WERI-Rb-1 (cell line): ENCODE measurements at regions not wholly inside any gene's neighbourhood (a gene's known extent, or its start where the extent isn't known, plus 50 kb on each side); places are given as distances from the start of the nearest gene placed in this dataset.

Experiments
- DNase-seq: peaks from one replicate; pipeline ENCODE4 v3.0.0-alpha.2; 2020
- H3K27ac ChIP-seq: fragments of 250-450 bp; sonication (Bioruptor Pico); 2 replicates; pipeline ENCODE4 v1.5.1; 2020; ENCODE audit warnings: mild to moderate bottlenecking, moderate library complexity
- H3K27me3 ChIP-seq: fragments of 250-450 bp; sonication (Bioruptor Pico); 2 replicates; pipeline ENCODE4 v1.5.1; 2021; ENCODE audit warnings: mild to moderate bottlenecking, low read depth, moderate library complexity; ENCODE audit not compliant: insufficient read depth, severe bottlenecking
- H3K36me3 ChIP-seq: fragments of 250-450 bp; sonication (Bioruptor Pico); 2 replicates; pipeline ENCODE4 v1.5.1; 2020; ENCODE audit warnings: mild to moderate bottlenecking, moderate library complexity
- H3K4me3 ChIP-seq: 2 replicates; pipeline ENCODE4 v1.5.1; 2011; ENCODE audit warnings: low read depth, mild to moderate bottlenecking, control low read depth, low read length
- H3K9me3 ChIP-seq: fragments of 250-450 bp; sonication (Bioruptor Pico); 2 replicates; pipeline ENCODE4 v1.5.1; 2021; ENCODE audit warnings: mild to moderate bottlenecking, moderate library complexity; ENCODE audit not compliant: severe bottlenecking
- TF ChIP-seq, protein P1 (sequence below): IDR thresholded peaks from 2 replicates; pipeline ENCODE4 v1.5.1; 2011; ENCODE audit warnings: low read depth, mild to moderate bottlenecking, control low read depth, inconsistent platforms, low read length

DNA sequence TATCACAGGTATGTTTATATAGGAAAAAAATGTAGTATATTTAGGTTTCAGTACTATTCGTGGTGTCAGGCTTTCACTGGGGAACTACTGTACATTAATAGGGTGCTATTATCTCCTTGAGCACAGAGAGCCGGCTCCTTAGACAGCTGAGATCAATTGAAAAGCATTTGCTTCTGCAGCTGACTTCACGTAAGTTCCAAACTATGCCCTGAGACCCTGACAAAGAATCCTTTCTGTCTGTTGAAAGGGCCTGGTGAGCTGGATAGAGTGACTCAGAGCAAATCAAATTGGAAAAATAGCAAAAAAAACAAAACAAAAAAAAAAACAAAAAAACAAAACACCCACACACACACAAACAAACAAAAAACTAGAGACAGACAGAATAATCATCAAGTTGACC is 652.0 kb downstream of the MTRR start:
- no peak for DNase-seq
- H3K27ac ChIP-seq, result no peak overlapping the region
- H3K9me3 ChIP-seq, result no peaks in the 10 kb centered on the region

DNA sequence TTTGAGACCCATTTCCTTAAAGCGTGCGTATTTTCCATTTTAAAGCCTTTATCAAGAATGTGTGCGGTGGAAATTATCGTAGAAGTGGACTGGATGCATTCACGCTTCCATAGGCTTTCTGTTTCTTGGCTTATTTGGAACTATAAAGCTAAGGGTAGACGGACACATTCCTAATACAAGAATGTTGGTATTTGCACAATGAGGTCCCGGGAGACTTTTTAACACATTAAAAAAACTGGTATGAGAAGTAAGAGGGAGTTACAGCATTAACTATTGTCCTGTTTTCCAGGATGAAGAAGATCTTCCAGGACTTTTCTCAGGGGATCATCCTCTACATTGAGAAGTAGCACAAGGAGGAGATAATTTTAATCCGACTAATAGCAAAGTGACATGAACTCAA is 653.0 kb downstream of the MTRR start:
- Histone ChIP-seq H3K27ac (no peak overlapping the region), H3K4me3 (no peak overlapping the region), H3K27me3 (peaks cover 9% of the 10 kb centered on the region), H3K36me3 (no peaks in the 10 kb centered on the region), H3K9me3 (no peaks in the 10 kb centered on the region)
- TF ChIP-seq, protein P1, sequence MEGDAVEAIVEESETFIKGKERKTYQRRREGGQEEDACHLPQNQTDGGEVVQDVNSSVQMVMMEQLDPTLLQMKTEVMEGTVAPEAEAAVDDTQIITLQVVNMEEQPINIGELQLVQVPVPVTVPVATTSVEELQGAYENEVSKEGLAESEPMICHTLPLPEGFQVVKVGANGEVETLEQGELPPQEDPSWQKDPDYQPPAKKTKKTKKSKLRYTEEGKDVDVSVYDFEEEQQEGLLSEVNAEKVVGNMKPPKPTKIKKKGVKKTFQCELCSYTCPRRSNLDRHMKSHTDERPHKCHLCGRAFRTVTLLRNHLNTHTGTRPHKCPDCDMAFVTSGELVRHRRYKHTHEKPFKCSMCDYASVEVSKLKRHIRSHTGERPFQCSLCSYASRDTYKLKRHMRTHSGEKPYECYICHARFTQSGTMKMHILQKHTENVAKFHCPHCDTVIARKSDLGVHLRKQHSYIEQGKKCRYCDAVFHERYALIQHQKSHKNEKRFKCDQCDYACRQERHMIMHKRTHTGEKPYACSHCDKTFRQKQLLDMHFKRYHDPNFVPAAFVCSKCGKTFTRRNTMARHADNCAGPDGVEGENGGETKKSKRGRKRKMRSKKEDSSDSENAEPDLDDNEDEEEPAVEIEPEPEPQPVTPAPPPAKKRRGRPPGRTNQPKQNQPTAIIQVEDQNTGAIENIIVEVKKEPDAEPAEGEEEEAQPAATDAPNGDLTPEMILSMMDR, result no peak
- DNase-seq, result no peak

More for the DNA sequence above, 652.0 kb downstream of the MTRR start:
- Histone ChIP-seq H3K4me3 (no peak overlapping the region), H3K36me3 (no peaks in the 10 kb centered on the region), H3K27me3 (peaks cover 9% of the 10 kb centered on the region)
- TF ChIP-seq, protein P1, result no peak

DNA sequence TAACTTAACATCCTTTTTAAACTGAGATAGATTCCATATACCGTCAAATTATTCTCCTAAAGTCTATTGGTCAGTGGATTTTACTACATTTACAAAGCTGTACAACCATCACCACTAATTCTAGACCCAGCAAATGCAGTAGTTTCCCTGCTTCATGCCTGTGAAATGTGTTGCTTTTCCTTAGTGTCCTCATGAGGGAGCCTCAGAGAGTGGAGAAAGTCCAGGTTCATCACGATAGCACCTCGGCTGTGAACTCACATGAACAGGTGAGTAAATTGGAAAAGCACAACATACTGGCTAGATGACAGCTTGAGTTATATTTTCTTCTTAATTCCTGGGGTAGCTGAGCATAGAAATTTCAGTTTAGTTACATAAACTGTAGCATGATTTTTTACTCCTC is 653.7 kb downstream of the MTRR start:
- Histone ChIP-seq H3K27ac (no peak overlapping the region), H3K9me3 (no peaks in the 10 kb centered on the region), H3K4me3 (no peak overlapping the region), H3K27me3 (peaks cover 9% of the 10 kb centered on the region), H3K36me3 (no peaks in the 10 kb centered on the region)
- no peak for DNase-seq
- TF ChIP-seq, protein P1, result no peak

DNA sequence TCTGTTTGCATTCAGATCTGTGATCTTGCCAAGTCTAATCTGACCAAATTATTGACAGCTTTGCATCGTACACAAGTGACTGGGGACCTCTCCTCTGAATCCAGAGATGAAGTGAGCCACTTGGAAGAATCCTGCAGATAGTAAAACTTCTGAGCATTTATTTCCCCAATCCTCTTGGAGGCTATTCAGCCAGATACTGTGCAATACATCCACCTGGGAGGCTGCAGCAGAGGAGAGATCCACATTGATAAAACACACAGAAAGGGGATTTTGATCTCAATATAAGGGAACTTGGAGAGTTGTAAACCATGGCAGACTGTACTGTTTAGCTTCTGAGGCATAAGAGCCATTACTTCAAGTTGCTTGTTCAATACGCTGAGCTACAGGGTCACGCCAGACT is 654.6 kb downstream of the MTRR start:
- Histone ChIP-seq H3K36me3 (no peaks in the 10 kb centered on the region), H3K27ac (no peak overlapping the region), H3K27me3 (peaks cover 10% of the 10 kb centered on the region), H3K9me3 (no peaks in the 10 kb centered on the region), H3K4me3 (no peak overlapping the region)
- DNase-seq, result no peak
- TF ChIP-seq, protein P1, result no peak

DNA sequence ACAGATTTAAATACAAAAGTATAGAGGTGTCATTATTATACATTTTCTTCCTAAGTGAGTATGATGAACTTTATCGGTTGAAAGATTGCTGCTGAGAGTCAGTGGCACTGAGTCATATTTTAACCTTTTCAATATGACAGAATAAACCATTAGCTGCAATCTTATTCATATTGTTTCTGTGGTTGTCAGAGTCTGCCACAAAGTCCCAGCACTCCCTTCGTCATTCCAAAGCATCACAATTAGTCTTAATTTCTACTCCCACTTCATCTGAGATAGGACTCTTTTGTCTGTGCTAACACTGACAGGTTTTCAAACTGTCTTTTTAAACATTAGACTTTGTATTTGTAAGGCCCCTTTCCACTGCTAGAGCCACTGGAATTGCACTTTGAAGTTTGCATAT is 656.9 kb downstream of the MTRR start:
- Histone ChIP-seq H3K9me3 (no peaks in the 10 kb centered on the region), H3K4me3 (no peak overlapping the region), H3K36me3 (no peaks in the 10 kb centered on the region), H3K27me3 (peaks cover 19% of the 10 kb centered on the region), H3K27ac (no peak overlapping the region)
- DNase-seq, result no peak
- TF ChIP-seq, protein P1, result no peak

DNA sequence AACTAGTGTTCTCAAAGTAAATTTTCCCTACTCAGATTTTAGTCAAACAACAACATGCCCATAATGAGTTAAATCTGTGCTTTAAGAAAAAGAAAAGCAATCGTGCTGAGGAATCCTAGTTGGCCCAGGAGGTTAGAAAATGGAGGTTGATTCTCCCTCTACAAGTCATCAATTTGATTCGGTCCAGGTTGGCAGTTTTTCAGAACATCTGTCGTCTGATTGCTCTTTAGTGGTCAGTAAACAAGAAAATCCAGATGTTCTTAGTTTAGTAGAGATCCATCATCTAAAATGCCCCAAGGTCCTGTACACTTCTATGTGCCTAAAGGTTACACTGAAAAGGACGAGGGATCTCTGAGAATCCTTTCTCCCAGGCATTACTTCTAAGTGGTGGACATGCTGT is 659.2 kb downstream of the MTRR start:
- H3K36me3 ChIP-seq, result no peaks in the 10 kb centered on the region
- DNase-seq, result no peak
- TF ChIP-seq, protein P1, result no peak
- H3K27ac ChIP-seq, result no peak overlapping the region
- no peaks in the 10 kb centered on the region for H3K9me3 ChIP-seq
- peaks cover 19% of the 10 kb centered on the region for H3K27me3 ChIP-seq
- no peak overlapping the region for H3K4me3 ChIP-seq
